H1 (cell line): ENCODE measurements at regions not wholly inside any gene's neighbourhood (a gene's known extent, or its start where the extent isn't known, plus 50 kb on each side); places are given as distances from the start of the nearest gene placed in this dataset.

Experiments
- CTCF ChIA-PET: fragments of 300-600 bp; sonication (Branson Sonifier 250); formaldehyde crosslinking; loops from one replicate; lab custom pipeline; 2021; ENCODE audit not compliant: partially characterized antibody; lab: Charles Lee
- POLR2A ChIA-PET: fragments of 300-600 bp; sonication (Branson Sonifier 250); formaldehyde crosslinking; loops from one replicate; lab custom pipeline; 2021; ENCODE audit warnings: inconsistent platforms; ENCODE audit not compliant: partially characterized antibody; lab: Charles Lee
- DNase-seq, 2 experiments: peaks; one replicate each; pipeline versions ENCODE4 v3.0.0 to v3.0.0-alpha.2; 2010 to 2022; ENCODE audit warnings: low spot score in 2 of 2, low read depth in 1 of 2, mixed read lengths in 1 of 2
- FAIRE-seq: peaks from 2 replicates; lab custom pipeline; 2011; peaks lifted over from hg19 to GRCh38; lab: Jason Lieb, UNC
- H2AFZ ChIP-seq: 2 replicates; pipeline ENCODE4 v1.8.1; 2012; ENCODE audit warnings: low read length, inconsistent platforms
- H2AK5ac ChIP-seq: 2 replicates; pipeline ENCODE4 v1.6.1; 2013; ENCODE audit warnings: low read depth, low read length
- H2BK120ac ChIP-seq: replicated peaks from 2 replicates; pipeline ENCODE3; 2013; ENCODE audit warnings: low read depth, low read length, inconsistent platforms
- H2BK12ac ChIP-seq: 2 replicates; pipeline ENCODE4 v1.6.1; 2013; ENCODE audit warnings: low read depth, low read length
- H2BK15ac ChIP-seq: 2 replicates; pipeline ENCODE4 v1.6.1; 2013; ENCODE audit warnings: low read length
- H2BK20ac ChIP-seq: 2 replicates; pipeline ENCODE4 v1.6.1; 2013; ENCODE audit warnings: low read length
- H2BK5ac ChIP-seq: 2 replicates; pipeline ENCODE4 v1.6.1; 2013; ENCODE audit warnings: low read depth, low read length
- H3K14ac ChIP-seq: 2 replicates; pipeline ENCODE4 v1.6.1; 2013; ENCODE audit warnings: inconsistent platforms; ENCODE audit not compliant: insufficient read length
- H3K18ac ChIP-seq: 2 replicates; pipeline ENCODE4 v1.6.1; 2013; ENCODE audit warnings: low read length; ENCODE audit errors: extremely low read depth
- H3K23ac ChIP-seq: 2 replicates; pipeline ENCODE4 v1.6.1; 2013; ENCODE audit warnings: inconsistent platforms; ENCODE audit not compliant: insufficient read length
- H3K23me2 ChIP-seq: 2 replicates; pipeline ENCODE4 v1.6.1; 2013; ENCODE audit warnings: low read depth, low read length
- H3K27ac ChIP-seq: 2 replicates; pipeline ENCODE4 v1.6.1; 2011; ENCODE audit warnings: low read depth, low read length, inconsistent platforms
- H3K27me3 ChIP-seq, 4 experiments: replicated peaks in 1 of 4; 1 replicate in 1 of 4; 2 replicates in 3 of 4; pipeline versions ENCODE4 v1.6.1 to v1.8.1; 2011 to 2013; ENCODE audit warnings: low read length in 3 of 4, mild to moderate bottlenecking in 3 of 4, inconsistent platforms in 2 of 4, mixed read lengths in 2 of 4, moderate library complexity in 1 of 4; ENCODE audit not compliant: control insufficient read depth in 3 of 4, insufficient read depth in 3 of 4; ENCODE audit errors: extremely low read depth in 1 of 4
- H3K36me3 ChIP-seq, 4 experiments: 2 replicates each; pipeline versions ENCODE4 v1.6.1 to v1.8.1; 2011 to 2013; ENCODE audit warnings: mild to moderate bottlenecking in 4 of 4, low read length in 3 of 4, moderate library complexity in 2 of 4, control low read depth in 1 of 4, inconsistent platforms in 1 of 4; ENCODE audit not compliant: insufficient read depth in 4 of 4, control insufficient read depth in 2 of 4
- H3K4ac ChIP-seq: replicated peaks from 2 replicates; pipeline ENCODE3; 2013; ENCODE audit warnings: low read length, low read depth, mixed read lengths, inconsistent platforms; ENCODE audit not compliant: insufficient read length
- H3K4me1 ChIP-seq, 4 experiments: replicated peaks in 1 of 4; 1 replicate in 1 of 4; 2 replicates in 3 of 4; pipeline versions ENCODE4 v1.6.1 to v1.8.1; 2011 to 2013; ENCODE audit warnings: low read length in 3 of 4, inconsistent platforms in 2 of 4, mixed read lengths in 1 of 4; ENCODE audit not compliant: insufficient read depth in 4 of 4, control insufficient read depth in 3 of 4
- H3K4me2 ChIP-seq, 2 experiments: 2 replicates each; pipeline versions ENCODE4 v1.6.1 to v1.8.1; 2011 to 2013; ENCODE audit warnings: low read depth in 2 of 2, low read length in 2 of 2, control low read depth in 1 of 2, inconsistent platforms in 1 of 2, mild to moderate bottlenecking in 1 of 2; ENCODE audit not compliant: insufficient read depth in 1 of 2
- H3K4me3 ChIP-seq, 4 experiments: fragments of 200-600, 300-600 bp in 1 of 4; sonication (generic), shearing (Covaris generic), sonication (Bioruptor Twin) in 1 of 4; 2 replicates each; pipeline versions ENCODE4 v1.5.1 to v1.8.1; 2011 to 2016; ENCODE audit warnings: low read length in 4 of 4, low read depth in 3 of 4, control low read depth in 2 of 4, inconsistent platforms in 2 of 4, mild to moderate bottlenecking in 2 of 4, mixed read lengths in 1 of 4, moderate library complexity in 1 of 4; ENCODE audit not compliant: insufficient read depth in 2 of 4; ENCODE audit errors: extremely low read depth in 1 of 4
- H3K56ac ChIP-seq: replicated peaks from 2 replicates; pipeline ENCODE3; 2013; ENCODE audit warnings: low read depth, mild to moderate bottlenecking, mixed read lengths, low read length, inconsistent platforms; ENCODE audit not compliant: insufficient read length
- H3K79me1 ChIP-seq: 2 replicates; pipeline ENCODE4 v1.6.1; 2013; ENCODE audit warnings: low read depth, low read length, control low read depth
- H3K79me2 ChIP-seq, 2 experiments: 2 replicates each; pipeline versions ENCODE4 v1.6.1 to v1.8.1; 2012 to 2013; ENCODE audit warnings: low read length in 2 of 2, mild to moderate bottlenecking in 2 of 2, inconsistent platforms in 1 of 2; ENCODE audit not compliant: insufficient read depth in 2 of 2, control insufficient read depth in 1 of 2
- H3K9ac ChIP-seq, 4 experiments: replicated peaks in 1 of 4; 1 replicate in 1 of 4; 2 replicates in 3 of 4; pipeline versions ENCODE4 v1.6.1 to v1.8.1; 2011 to 2013; ENCODE audit warnings: low read depth in 3 of 4, low read length in 3 of 4, control low read depth in 2 of 4, mild to moderate bottlenecking in 2 of 4, moderate library complexity in 2 of 4, inconsistent platforms in 1 of 4; ENCODE audit errors: extremely low read depth in 1 of 4
- H3K9me3 ChIP-seq, 2 experiments: 2 replicates each; pipeline versions ENCODE4 v1.6.1 to v1.8.1; 2012 to 2013; ENCODE audit warnings: mild to moderate bottlenecking in 2 of 2, moderate library complexity in 2 of 2, control low read depth in 1 of 2, inconsistent platforms in 1 of 2, low read depth in 1 of 2, low read length in 1 of 2, mixed read lengths in 1 of 2; ENCODE audit not compliant: insufficient read depth in 2 of 2
- H4K20me1 ChIP-seq, 2 experiments: replicated peaks in 1 of 2; 2 replicates each; pipeline versions ENCODE3 to v1.8.1; 2011 to 2013; ENCODE audit warnings: inconsistent platforms in 2 of 2, low read length in 2 of 2, mild to moderate bottlenecking in 1 of 2; ENCODE audit not compliant: insufficient read depth in 2 of 2, control insufficient read depth in 1 of 2
- H4K5ac ChIP-seq: 2 replicates; pipeline ENCODE4 v1.6.1; 2013; ENCODE audit warnings: low read length, low read depth, mixed read lengths, inconsistent platforms; ENCODE audit not compliant: insufficient read length
- H4K8ac ChIP-seq: 2 replicates; pipeline ENCODE4 v1.8.0; 2013; ENCODE audit warnings: mild to moderate bottlenecking, moderate library complexity, low read length, inconsistent platforms; ENCODE audit not compliant: insufficient read depth; ENCODE audit errors: extremely low read depth
- H4K91ac ChIP-seq: replicated peaks from 2 replicates; pipeline ENCODE3; 2013; ENCODE audit warnings: low read length, mixed read lengths, inconsistent platforms; ENCODE audit not compliant: insufficient read length
- BRCA1 ChIP-seq: IDR thresholded peaks from 2 replicates; pipeline ENCODE4 v1.6.1; 2012; ENCODE audit warnings: low read depth, low read length, improper control_type of control experiment
- EGR1 ChIP-seq: IDR thresholded peaks from 2 replicates; pipeline ENCODE4 v1.6.1; 2011; ENCODE audit warnings: low read depth, low read length, borderline replicate concordance
- GTF2F1 ChIP-seq: IDR thresholded peaks from 2 replicates; pipeline ENCODE4 v1.6.1; 2012; ENCODE audit warnings: low read depth, low read length, improper control_type of control experiment, borderline replicate concordance
- JUND ChIP-seq: IDR thresholded peaks from 2 replicates; pipeline ENCODE4 v1.6.1; 2011; ENCODE audit warnings: mild to moderate bottlenecking, improper control_type of control experiment, low read length
- NANOG ChIP-seq: IDR thresholded peaks from 2 replicates; pipeline ENCODE4 v1.6.1; 2011; ENCODE audit warnings: low read length, low read depth, mild to moderate bottlenecking, inconsistent platforms; ENCODE audit not compliant: insufficient read depth, poor library complexity, severe bottlenecking
- POU5F1 ChIP-seq: IDR thresholded peaks from 2 replicates; pipeline ENCODE4 v1.6.1; 2011; ENCODE audit warnings: low read depth, mild to moderate bottlenecking, low read length, moderate library complexity
- RNF2 ChIP-seq: fragments of 200-900, 300-1000 bp; sonication (generic); IDR thresholded peaks from 2 replicates; pipeline ENCODE4 v1.7.1; 2016; ENCODE audit warnings: borderline replicate concordance, low read depth, mild to moderate bottlenecking, antibody characterized with exemption, low read length; ENCODE audit not compliant: poor library complexity, severe bottlenecking; ENCODE audit errors: missing control alignments
- SAP30 ChIP-seq: fragments of 300-600 bp; sonication (generic); IDR thresholded peaks from 2 replicates; pipeline ENCODE4 v1.7.1; 2012; ENCODE audit warnings: low read length, moderate library complexity, mild to moderate bottlenecking, inconsistent platforms; ENCODE audit not compliant: insufficient read depth, insufficient replicate concordance
- SP1 ChIP-seq: IDR thresholded peaks from 2 replicates; pipeline ENCODE4 v1.6.1; 2011; ENCODE audit warnings: low read depth, low read length
- SUZ12 ChIP-seq: fragments of 200-600 bp; sonication (generic); IDR thresholded peaks from 2 replicates; pipeline ENCODE4 v1.6.1; 2012; ENCODE audit warnings: mild to moderate bottlenecking, inconsistent platforms, low read length, moderate library complexity, mixed read lengths
- WGBS, 2 experiments: shearing (Covaris generic) in 1 of 2; methylation state at CpG; one replicate each; pipeline versions ENCODE4 v1.1.6 to v1.1.7; 2013 to 2015; ENCODE audit warnings: low lambda C conversion rate in 2 of 2, mixed read lengths in 2 of 2, inconsistent platforms in 1 of 2, low coverage in 1 of 2, missing lambda C conversion rate in 1 of 2; ENCODE audit not compliant: insufficient replicate concordance in 2 of 2, insufficient coverage in 1 of 2, insufficient read length in 1 of 2; ENCODE audit errors: extremely low coverage in 1 of 2, missing lambda C conversion rate in 1 of 2; 5-methylcytosine and 5-hydroxymethylcytosine counted together

DNA sequence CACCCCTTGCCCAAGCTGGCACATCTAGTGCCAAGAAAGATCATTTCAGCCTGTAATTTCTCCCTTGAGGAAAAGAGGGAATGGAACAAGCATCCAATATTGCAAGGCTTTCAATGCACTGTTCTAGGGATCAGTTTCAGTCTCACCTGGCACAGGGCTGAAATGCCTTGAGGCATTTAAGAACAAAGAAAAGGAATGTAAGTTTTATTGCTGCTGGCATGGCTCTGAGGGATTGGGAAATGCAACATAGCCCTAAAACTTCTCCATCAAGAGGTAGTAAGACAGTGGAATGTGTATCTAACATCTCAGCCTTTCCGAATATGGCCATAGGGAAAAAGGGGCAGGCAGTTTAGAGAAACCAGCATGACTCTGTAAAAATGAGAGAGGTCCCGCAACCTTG is 732.6 kb upstream of the LCORL start:
- no peak for FAIRE-seq

More for the DNA sequence above, 732.6 kb upstream of the LCORL start:
- Histone ChIP-seq H2BK15ac (no peak overlapping the region), H3K56ac (no peak overlapping the region), H2BK20ac (no peak overlapping the region), H3K9ac (no peak overlapping the region), H3K79me2 (no peaks in the 10 kb centered on the region), H2AFZ (peak overlapping the region; percentile 84; the same call in 1 of the 2 replicates), H3K4me2 (no peak overlapping the region), H3K79me1 (no peaks in the 10 kb centered on the region), H3K4ac (no peak overlapping the region), H3K14ac (no peak overlapping the region), H4K8ac (no peak overlapping the region), H3K36me3 (no peaks in the 10 kb centered on the region), H2BK5ac (no peak overlapping the region), H3K18ac (no peak overlapping the region), H3K23me2 (no peaks in the 10 kb centered on the region), H3K4me1 (peaks cover 0 to 3% (median 0%) of the 10 kb centered on the region in 4 experiments; a peak in 1 of 7 replicates), H3K9me3 (no peaks in the 10 kb centered on the region), H3K27ac (no peak overlapping the region), H3K23ac (no peak overlapping the region), H2BK12ac (no peak overlapping the region)
- 88% methylated on average over 2 of the region's 2 CpGs; no CpG with 5 or more reads in 1 of the 2 experiments for WGBS, 2 experiments
- DNase-seq, result peak in 1 of 2 experiments; percentile 3
- TF ChIP-seq BRCA1, result no peak
- TF ChIP-seq POU5F1, result no peak
- TF ChIP-seq JUND, result no peak
- TF ChIP-seq SUZ12, result no peak
- no peak for TF ChIP-seq EGR1
- no peak for TF ChIP-seq NANOG
- TF ChIP-seq RNF2, result no peak
- TF ChIP-seq GTF2F1, result no peak
- TF ChIP-seq SAP30, result no peak
- TF ChIP-seq SP1, result no peak
- TF ChIP-seq, all 59 proteins: peak for 0
- Histone ChIP-seq H4K91ac (no peak overlapping the region), H3K27me3 (no peaks in the 10 kb centered on the region), H4K5ac (no peak overlapping the region), H4K20me1 (no peaks in the 10 kb centered on the region), H2BK120ac (no peak overlapping the region), H2AK5ac (no peak overlapping the region), H3K4me3 (no peak overlapping the region)
- ChIA-PET CTCF (no interaction called here), POLR2A (no interaction called here)
